HUES64 (cell line): ENCODE measurements at regions not wholly inside any gene's neighbourhood (a gene's known extent, or its start where the extent isn't known, plus 50 kb on each side); places are given as distances from the start of the nearest gene placed in this dataset.
"Not testable (repeated sequence)": the region's sequence is repeated elsewhere in the genome, so short reads cannot be mapped to it uniquely, and the experiment has no call there.

ENCODE experiments used
- H3K27ac ChIP-seq: 2 replicates; pipeline ENCODE4 v1.7.0; 2013; ENCODE audit warnings: low read depth, low read length, inconsistent platforms
- H3K27me3 ChIP-seq: 2 replicates; pipeline ENCODE4 v1.6.1; 2013; ENCODE audit warnings: mild to moderate bottlenecking, low read length; ENCODE audit not compliant: insufficient read depth
- H3K36me3 ChIP-seq: 2 replicates; pipeline ENCODE4 v1.6.1; 2013; ENCODE audit warnings: mild to moderate bottlenecking, low read length; ENCODE audit not compliant: insufficient read depth
- H3K4me1 ChIP-seq: 2 replicates; pipeline ENCODE4 v1.6.1; 2013; ENCODE audit warnings: mild to moderate bottlenecking, low read length, moderate library complexity; ENCODE audit not compliant: insufficient read depth
- H3K4me3 ChIP-seq: 2 replicates; pipeline ENCODE4 v1.5.1; 2013; ENCODE audit warnings: mild to moderate bottlenecking, low read length, moderate library complexity
- H3K9ac ChIP-seq: 2 replicates; pipeline ENCODE4 v1.6.1; 2013; ENCODE audit warnings: mild to moderate bottlenecking, low read depth, low read length
- H3K9me3 ChIP-seq: 2 replicates; pipeline ENCODE4 v1.6.1; 2013; ENCODE audit warnings: low read depth, low read length; ENCODE audit not compliant: insufficient read depth
- WGBS: fragments of 150-250, 120-280 bp; methylation state at CpG from one replicate; pipeline ENCODE4 v1.1.7; 2013; ENCODE audit warnings: missing lambda C conversion rate; 5-methylcytosine and 5-hydroxymethylcytosine counted together

GRCh38 chr16:87212026-87212425, 105.2 kb downstream of the C16orf95 start:
- Histone ChIP-seq H3K4me3 (no peak overlapping the region), H3K9ac (no peak overlapping the region), H3K36me3 (no peaks in the 10 kb centered on the region), H3K4me1 (peaks cover 7% of the 10 kb centered on the region), H3K27me3 (no peaks in the 10 kb centered on the region), H3K27ac (no peak overlapping the region), H3K9me3 (no peaks in the 10 kb centered on the region)
- WGBS = 90% methylated on average over 6 of the region's 6 CpGs

DNA sequence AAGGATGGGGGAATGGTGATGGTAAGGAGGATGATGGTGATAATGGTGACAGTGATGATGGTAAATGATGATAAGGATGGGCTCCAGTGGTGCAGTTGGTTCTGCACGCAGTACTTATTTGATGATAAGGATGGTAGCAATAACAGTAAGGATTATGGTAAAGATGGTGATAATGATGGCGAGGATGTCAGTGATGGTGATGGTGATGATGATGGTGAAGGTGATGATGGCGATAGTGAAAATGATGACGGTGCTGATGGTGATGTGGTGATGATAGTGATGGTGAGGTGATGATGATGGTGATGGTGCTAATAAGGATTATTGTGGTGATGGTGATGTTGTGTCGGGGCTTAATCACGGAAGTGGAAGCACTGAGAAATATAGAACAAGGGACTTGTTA, 103.7 kb downstream of the C16orf95 start:
- WGBS = 93% methylated on average over 6 of the region's 6 CpGs
- Histone ChIP-seq H3K36me3 (no peaks in the 10 kb centered on the region), H3K27ac (no peak overlapping the region), H3K9me3 (no peaks in the 10 kb centered on the region), H3K27me3 (no peaks in the 10 kb centered on the region), H3K9ac (no peak overlapping the region), H3K4me1 (no peaks in the 10 kb centered on the region), H3K4me3 (no peak overlapping the region)

- no peaks in the 10 kb centered on the region for H3K9me3 ChIP-seq
- no peaks in the 10 kb centered on the region for H3K27me3 ChIP-seq
- WGBS = 85% methylated on average over 34 of the region's 35 CpGs
- no peak overlapping the region for H3K4me3 ChIP-seq
- H3K9ac ChIP-seq = no peak overlapping the region
- no peaks in the 10 kb centered on the region for H3K36me3 ChIP-seq
- H3K4me1 ChIP-seq = no peaks in the 10 kb centered on the region
- H3K27ac ChIP-seq = no peak overlapping the region
Observed at GRCh38 chr16:87216148-87216840, 100.9 kb downstream of the C16orf95 start.

DNA sequence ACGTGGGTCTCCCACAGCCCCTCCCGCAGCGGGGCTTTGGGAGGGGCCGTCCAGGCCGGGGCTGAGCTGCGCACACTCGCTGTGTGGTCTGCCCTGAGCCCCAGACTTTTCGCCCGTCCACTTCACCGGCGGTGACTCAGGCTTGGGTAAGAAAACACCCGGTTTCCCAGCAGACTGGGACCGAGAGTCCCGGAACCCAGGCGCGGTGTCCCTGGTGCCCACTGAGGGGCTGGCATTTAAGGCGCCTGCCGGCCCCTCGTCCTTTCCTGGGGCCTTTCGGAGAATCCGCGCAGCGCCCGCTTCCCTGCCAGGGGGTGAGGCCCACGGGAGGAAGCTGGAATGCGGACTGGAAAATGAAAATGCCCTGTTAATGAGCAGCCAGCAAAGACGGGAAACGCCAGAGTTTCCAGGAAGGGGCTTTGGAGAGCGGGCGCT, 100.3 kb downstream of the C16orf95 start:
- Histone ChIP-seq H3K9me3 (no peaks in the 10 kb centered on the region), H3K4me1 (no peaks in the 10 kb centered on the region), H3K36me3 (no peaks in the 10 kb centered on the region), H3K27me3 (no peaks in the 10 kb centered on the region), H3K9ac (no peak overlapping the region), H3K27ac (no peak overlapping the region), H3K4me3 (no peak overlapping the region)
- 95% methylated on average over 30 of the region's 30 CpGs for WGBS

DNA sequence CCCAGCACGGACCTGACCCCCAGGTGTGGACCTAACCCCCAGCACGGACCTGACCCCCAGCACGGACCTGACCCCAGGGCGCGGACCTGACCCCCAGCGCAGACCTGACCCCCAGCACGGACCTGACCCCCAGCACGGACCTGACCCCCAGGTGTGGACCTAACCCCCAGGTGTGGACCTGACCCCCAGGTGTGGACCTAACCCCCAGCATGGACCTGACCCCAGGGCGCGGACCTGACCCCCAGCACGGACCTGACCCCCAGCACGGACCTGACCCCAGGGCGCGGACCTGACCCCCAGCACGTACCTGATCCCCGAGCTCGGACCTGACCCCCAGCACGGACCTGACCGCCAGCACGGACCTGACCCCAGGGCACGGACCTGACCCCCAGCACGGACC, 99.4 kb downstream of the C16orf95 start:
- not testable (repeated sequence) for H3K27ac ChIP-seq, H3K27me3 ChIP-seq, H3K4me1 ChIP-seq, H3K4me3 ChIP-seq, H3K36me3 ChIP-seq, H3K9ac ChIP-seq, H3K9me3 ChIP-seq
- 82% methylated on average over 22 of the region's 22 CpGs for WGBS

DNA sequence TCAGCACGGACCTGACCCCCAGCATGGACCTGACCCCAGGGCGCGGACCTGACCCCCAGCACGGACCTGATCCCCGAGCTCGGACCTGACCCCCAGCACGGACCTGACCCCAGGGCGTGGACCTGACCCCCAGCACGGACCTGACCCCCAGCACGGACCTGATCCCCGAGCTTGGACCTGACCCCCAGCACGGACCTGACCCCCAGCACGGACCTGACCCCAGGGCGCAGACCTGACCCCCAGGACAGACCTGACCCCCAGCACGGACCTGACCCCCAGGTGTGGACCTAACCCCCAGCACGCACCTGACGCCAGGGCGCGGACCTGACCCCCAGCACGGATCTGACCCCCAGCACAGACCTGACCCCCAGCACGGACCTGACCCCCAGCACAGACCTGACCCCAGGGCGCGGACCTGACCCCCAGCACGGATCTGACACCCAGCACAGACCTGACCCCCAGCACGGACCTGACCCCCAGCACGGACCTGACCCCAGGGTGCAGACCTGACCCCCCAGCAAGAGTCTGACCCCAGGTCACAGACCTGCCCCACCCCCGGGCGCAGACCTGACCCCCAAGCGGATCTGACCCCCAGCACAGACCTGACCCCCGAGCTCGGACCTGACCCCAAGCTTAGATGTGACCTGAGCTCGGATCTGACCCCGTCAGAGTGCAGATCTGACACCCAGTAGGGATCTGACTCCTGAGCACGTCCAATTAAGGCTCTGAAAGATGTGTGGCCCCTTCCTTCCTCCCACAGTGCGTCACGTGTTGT, 98.7 kb downstream of the C16orf95 start:
- H3K4me1 ChIP-seq = no peaks in the 10 kb centered on the region
- H3K9me3 ChIP-seq = no peaks in the 10 kb centered on the region
- no peaks in the 10 kb centered on the region for H3K36me3 ChIP-seq
- H3K27ac ChIP-seq = no peak overlapping the region
- H3K4me3 ChIP-seq = no peak overlapping the region
- no peak overlapping the region for H3K9ac ChIP-seq
- no peaks in the 10 kb centered on the region for H3K27me3 ChIP-seq
- WGBS = 90% methylated on average over 33 of the region's 36 CpGs

DNA sequence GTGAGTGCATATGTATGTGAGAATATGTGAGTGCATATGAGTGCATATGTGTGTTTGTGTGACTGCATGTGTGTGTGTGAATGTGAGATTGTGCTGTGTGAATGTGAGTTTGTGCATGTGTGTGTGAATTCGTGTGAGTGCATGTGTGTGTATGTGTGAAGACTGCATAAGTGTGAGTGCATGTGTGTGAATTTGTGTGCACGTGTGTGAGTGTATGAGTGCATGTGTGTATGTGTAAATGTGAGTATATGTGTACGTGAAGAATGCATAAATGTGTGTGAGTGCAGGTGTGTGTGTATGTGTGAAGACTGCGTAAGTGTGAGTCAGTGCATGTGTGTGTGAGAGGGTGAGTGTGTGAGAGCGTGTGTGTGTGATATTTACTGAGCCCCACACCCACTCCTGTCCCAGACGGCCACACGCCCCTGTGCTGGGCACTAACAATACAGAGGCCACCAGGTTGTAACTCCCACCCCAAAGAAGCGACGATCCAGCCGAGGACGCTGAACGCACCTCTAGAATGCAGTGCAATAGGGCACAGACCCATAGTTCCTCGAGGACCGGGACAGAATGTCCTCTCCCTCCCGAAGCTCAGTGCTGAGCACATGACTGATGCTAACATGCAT, 97.8 kb downstream of the C16orf95 start:
- H3K36me3 ChIP-seq = no peaks in the 10 kb centered on the region
- H3K9me3 ChIP-seq = no peaks in the 10 kb centered on the region
- H3K4me3 ChIP-seq = no peak overlapping the region
- no peaks in the 10 kb centered on the region for H3K4me1 ChIP-seq
- H3K27ac ChIP-seq = no peak overlapping the region
- H3K9ac ChIP-seq = no peak overlapping the region
- WGBS = 94% methylated on average over 15 of the region's 15 CpGs
- H3K27me3 ChIP-seq = no peaks in the 10 kb centered on the region

- no peak overlapping the region for H3K27ac ChIP-seq
- no peaks in the 10 kb centered on the region for H3K36me3 ChIP-seq
- no peaks in the 10 kb centered on the region for H3K4me1 ChIP-seq
- H3K9me3 ChIP-seq = no peaks in the 10 kb centered on the region
- WGBS = 59% methylated on average over 3 of the region's 3 CpGs
- H3K9ac ChIP-seq = no peak overlapping the region
- no peaks in the 10 kb centered on the region for H3K27me3 ChIP-seq
- no peak overlapping the region for H3K4me3 ChIP-seq
Observed at GRCh38 chr16:87221633-87222032, 95.6 kb downstream of the C16orf95 start.

DNA sequence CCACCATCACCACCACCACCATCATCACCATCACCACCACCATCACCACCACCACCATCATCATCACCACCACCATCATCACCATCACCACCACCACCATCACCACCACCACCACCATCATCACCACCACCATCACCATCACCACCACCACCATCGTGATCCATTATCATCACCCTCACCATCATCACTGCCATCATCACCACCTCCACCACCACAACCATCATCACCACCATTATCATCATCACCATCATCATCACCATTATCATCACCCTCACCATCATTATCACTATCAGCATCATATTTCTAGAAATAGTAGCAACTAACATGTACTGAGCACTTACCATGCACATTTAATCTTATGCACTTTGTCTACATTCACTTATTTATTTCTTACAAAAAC, 94.9 kb downstream of the C16orf95 start:
- Histone ChIP-seq H3K4me3 (no peak overlapping the region), H3K9ac (no peak overlapping the region), H3K4me1 (no peaks in the 10 kb centered on the region), H3K27me3 (no peaks in the 10 kb centered on the region), H3K9me3 (no peaks in the 10 kb centered on the region), H3K27ac (no peak overlapping the region), H3K36me3 (no peaks in the 10 kb centered on the region)
- 97% methylated on average over 1 of the region's 1 CpG for whole genome bisulfite sequencing

GRCh38 chr16:87223656-87224248, 93.4 kb downstream of the C16orf95 start:
- Histone ChIP-seq H3K4me1 (0 out of 2 replicates have a peak, but pooled peaks cover 4% of the 10 kb centered on the region), H3K4me3 (no peak overlapping the region), H3K36me3 (no peaks in the 10 kb centered on the region), H3K27ac (no peak overlapping the region), H3K27me3 (no peaks in the 10 kb centered on the region), H3K9me3 (no peaks in the 10 kb centered on the region), H3K9ac (no peak overlapping the region)
- WGBS = 85% methylated on average over 3 of the region's 3 CpGs

DNA sequence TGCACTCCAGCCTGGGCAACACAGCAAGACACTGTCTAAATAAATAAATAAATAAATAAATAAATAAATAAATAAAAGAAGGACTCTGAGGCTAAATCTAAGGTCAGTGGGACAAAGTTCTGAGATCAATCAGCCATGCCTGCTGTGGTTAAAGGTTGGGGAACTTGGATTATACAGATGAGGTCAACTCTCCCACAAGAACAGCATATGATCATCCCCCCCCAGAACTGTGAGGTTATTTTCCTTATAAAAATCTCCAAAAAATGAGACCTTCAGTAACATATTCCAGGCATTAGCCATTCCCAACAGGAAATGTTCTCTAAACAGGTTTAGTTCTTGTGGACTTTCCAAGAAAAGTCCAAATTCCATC, 90.3 kb downstream of the C16orf95 start:
- Histone ChIP-seq H3K4me1 (0 out of 2 replicates have a peak, but pooled peaks cover 4% of the 10 kb centered on the region), H3K36me3 (no peaks in the 10 kb centered on the region), H3K9ac (no peak overlapping the region), H3K27me3 (no peaks in the 10 kb centered on the region), H3K4me3 (no peak overlapping the region), H3K9me3 (no peaks in the 10 kb centered on the region), H3K27ac (no peak overlapping the region)
